OCI-LY7 (cell line): ENCODE measurements at regions not wholly inside any gene's neighbourhood (a gene's known extent, or its start where the extent isn't known, plus 50 kb on each side); places are given as distances from the start of the nearest gene placed in this dataset.

Experiments
- CTCF ChIP-seq: fragments of 200-600 bp; sonication (generic); conservative IDR thresholded peaks from 2 replicates; pipeline ENCODE4 v1.5.1; 2014; ENCODE audit warnings: mild to moderate bottlenecking, antibody characterized with exemption, low read length, moderate library complexity, mixed read lengths
- EZH2phosphoT487 ChIP-seq: fragments of 200-600 bp; sonication (generic); IDR thresholded peaks from 2 replicates; pipeline ENCODE4 v1.6.1; 2018; ENCODE audit warnings: low read depth, borderline replicate concordance, mild to moderate bottlenecking, mixed run types, antibody characterized with exemption, low read length, moderate library complexity, mixed read lengths

- no peak for TF ChIP-seq CTCF
- TF ChIP-seq EZH2phosphoT487: no peak
Observed at GRCh38 chr10:121131014-121131413, 279.9 kb downstream of the WDR11 start.
